ENCODE measurements at regions not wholly inside any gene's neighbourhood (a gene's known extent, or its start where the extent isn't known, plus 50 kb on each side); places are given as distances from the start of the nearest gene placed in this dataset.

- TF ChIP-seq POLR2A (IDR thresholded peaks at IDR 0.05), result no peak
- TF ChIP-seq CTCF (IDR thresholded peaks at IDR 0.05), result no peak
- TF ChIP-seq POLR2AphosphoS5 (IDR thresholded peaks at IDR 0.05), result no peak
These were observed 248.8 kb downstream of the CTH start for GRCh38 chr1:70659891-70660290.
